ENCODE measurements at regions not wholly inside any gene's neighbourhood (a gene's known extent, or its start where the extent isn't known, plus 50 kb on each side); places are given as distances from the start of the nearest gene placed in this dataset.
"Not testable (repeated sequence)": the region's sequence is repeated elsewhere in the genome, so short reads cannot be mapped to it uniquely, and the experiment has no call there.

- H3K9ac ChIP-seq (ENCODE audit: insufficient read length, low read depth): no peak overlapping the region
- H3K9me3 ChIP-seq (ENCODE audit: insufficient read depth, low read length): no peaks in the 10 kb centered on the region
- no peaks in the 10 kb centered on the region for H3K27me3 ChIP-seq (ENCODE audit: insufficient read depth, insufficient read length)
- TF ChIP-seq YY1 (IDR thresholded peaks at IDR 0.05; ENCODE audit: insufficient read depth, insufficient read length) (no peak), ZNF274 (IDR thresholded peaks at IDR 0.05; ENCODE audit: low read depth, low read length) (no peak), SUZ12 (IDR thresholded peaks at IDR 0.05; ENCODE audit: extremely low read depth, insufficient read depth, insufficient read length) (no peak)
- no peaks in the 10 kb centered on the region for H3K4me1 ChIP-seq (ENCODE audit: insufficient read depth, insufficient read length)
- DNase-seq (ENCODE audit: low read depth, low spot score): no peak
- no peaks in the 10 kb centered on the region for H3K36me3 ChIP-seq (ENCODE audit: insufficient read depth, insufficient read length, low read length)
- no peak overlapping the region for H3K4me3 ChIP-seq (ENCODE audit: insufficient read length, low read depth)
These were observed 125.5 kb downstream of the DIRAS2 start for GRCh38 chr9:90517103-90517502.

GRCh38 chr9:90521811-90522570 lies 120.6 kb downstream of the DIRAS2 start:
- DNase-seq (ENCODE audit: low read depth, low spot score): no peak
- no peaks in the 10 kb centered on the region for H3K27me3 ChIP-seq (ENCODE audit: insufficient read depth, insufficient read length)
- no peaks in the 10 kb centered on the region for H3K36me3 ChIP-seq (ENCODE audit: insufficient read depth, insufficient read length, low read length)
- no peak overlapping the region for H3K9ac ChIP-seq (ENCODE audit: insufficient read length, low read depth)
- no peaks in the 10 kb centered on the region for H3K4me1 ChIP-seq (ENCODE audit: insufficient read depth, insufficient read length)
- H3K9me3 ChIP-seq (ENCODE audit: insufficient read depth, low read length): no peaks in the 10 kb centered on the region
- no peak for TF ChIP-seq YY1 (IDR thresholded peaks at IDR 0.05; ENCODE audit: insufficient read depth, insufficient read length)
- TF ChIP-seq SUZ12 (IDR thresholded peaks at IDR 0.05; ENCODE audit: extremely low read depth, insufficient read depth, insufficient read length): no peak
- TF ChIP-seq ZNF274 (IDR thresholded peaks at IDR 0.05; ENCODE audit: low read depth, low read length): no peak
- H3K4me3 ChIP-seq (ENCODE audit: insufficient read length, low read depth): no peak overlapping the region

- no peaks in the 10 kb centered on the region for H3K27me3 ChIP-seq (ENCODE audit: insufficient read depth, insufficient read length)
- H3K36me3 ChIP-seq (ENCODE audit: insufficient read depth, insufficient read length, low read length): no peaks in the 10 kb centered on the region
- no peaks in the 10 kb centered on the region for H3K4me1 ChIP-seq (ENCODE audit: insufficient read depth, insufficient read length)
- no peak for DNase-seq (ENCODE audit: low read depth, low spot score)
- no peak overlapping the region for H3K4me3 ChIP-seq (ENCODE audit: insufficient read length, low read depth)
- H3K9me3 ChIP-seq (ENCODE audit: insufficient read depth, low read length): no peaks in the 10 kb centered on the region
- no peak overlapping the region for H3K9ac ChIP-seq (ENCODE audit: insufficient read length, low read depth)
- TF ChIP-seq SUZ12 (IDR thresholded peaks at IDR 0.05; ENCODE audit: extremely low read depth, insufficient read depth, insufficient read length) (no peak), YY1 (IDR thresholded peaks at IDR 0.05; ENCODE audit: insufficient read depth, insufficient read length) (no peak), ZNF274 (IDR thresholded peaks at IDR 0.05; ENCODE audit: low read depth, low read length) (no peak)
These were observed 118.7 kb downstream of the DIRAS2 start for GRCh38 chr9:90523958-90524357.

GRCh38 chr9:90526386-90526785 lies 116.2 kb downstream of the DIRAS2 start:
- no peak for DNase-seq (ENCODE audit: low read depth, low spot score)
- Histone ChIP-seq H3K9ac (ENCODE audit: insufficient read length, low read depth) (no peak overlapping the region), H3K9me3 (ENCODE audit: insufficient read depth, low read length) (no peaks in the 10 kb centered on the region), H3K27me3 (ENCODE audit: insufficient read depth, insufficient read length) (no peaks in the 10 kb centered on the region), H3K36me3 (ENCODE audit: insufficient read depth, insufficient read length, low read length) (no peaks in the 10 kb centered on the region), H3K4me3 (ENCODE audit: insufficient read length, low read depth) (no peak overlapping the region), H3K4me1 (ENCODE audit: insufficient read depth, insufficient read length) (no peaks in the 10 kb centered on the region)
- TF ChIP-seq YY1 (IDR thresholded peaks at IDR 0.05; ENCODE audit: insufficient read depth, insufficient read length) (no peak), SUZ12 (IDR thresholded peaks at IDR 0.05; ENCODE audit: extremely low read depth, insufficient read depth, insufficient read length) (no peak), ZNF274 (IDR thresholded peaks at IDR 0.05; ENCODE audit: low read depth, low read length) (no peak)

DNA sequence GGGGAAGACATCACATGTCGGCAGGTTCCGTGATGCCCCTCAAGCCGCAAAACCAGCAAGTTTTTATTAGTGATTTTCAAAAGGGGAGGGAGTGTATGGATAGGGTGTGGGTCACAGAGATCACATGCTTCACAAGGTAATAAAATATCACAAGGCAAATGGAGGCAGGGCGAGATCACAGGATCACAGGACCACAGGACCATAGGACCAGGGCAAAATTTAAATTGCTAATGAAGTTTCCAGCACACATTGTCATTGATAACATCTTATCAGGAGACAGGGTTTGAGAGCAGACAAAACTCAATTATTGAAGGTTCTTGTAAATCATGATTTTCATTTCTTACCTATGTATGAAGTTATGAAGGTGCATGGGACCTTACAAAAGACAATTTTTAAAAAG lies 106.5 kb downstream of the DIRAS2 start:
- not testable (repeated sequence) for H3K9me3 ChIP-seq (ENCODE audit: insufficient read depth, low read length); H3K4me3 ChIP-seq (ENCODE audit: insufficient read length, low read depth); H3K4me1 ChIP-seq (ENCODE audit: insufficient read depth, insufficient read length)

DNA sequence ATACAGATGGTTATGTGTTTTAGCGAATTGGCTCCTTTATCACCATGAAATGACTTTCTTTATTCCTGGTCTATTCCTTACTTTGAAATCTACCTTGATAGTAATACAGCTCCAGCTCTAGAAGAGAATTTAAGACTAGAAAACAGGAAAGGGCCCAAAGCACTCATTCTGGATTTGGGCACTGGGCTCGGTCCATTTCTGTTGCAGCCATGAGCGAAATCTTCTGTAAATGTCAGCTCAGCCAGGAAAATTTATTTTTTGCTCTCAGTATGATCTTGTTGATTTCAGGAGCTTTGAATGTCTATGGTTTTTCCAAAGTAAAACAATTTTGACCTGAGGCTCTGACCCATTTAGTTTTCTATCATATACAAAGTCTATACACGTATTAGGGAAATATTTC lies 104.1 kb downstream of the DIRAS2 start:
- H3K27me3 ChIP-seq (ENCODE audit: insufficient read depth, insufficient read length): no peaks in the 10 kb centered on the region
- TF ChIP-seq YY1 (IDR thresholded peaks at IDR 0.05; ENCODE audit: insufficient read depth, insufficient read length) (no peak), SUZ12 (IDR thresholded peaks at IDR 0.05; ENCODE audit: extremely low read depth, insufficient read depth, insufficient read length) (no peak), ZNF274 (IDR thresholded peaks at IDR 0.05; ENCODE audit: low read depth, low read length) (no peak)
- H3K4me3 ChIP-seq (ENCODE audit: insufficient read length, low read depth): no peak overlapping the region

More for the DNA sequence above, 106.5 kb downstream of the DIRAS2 start:
- not testable (repeated sequence) for H3K27me3 ChIP-seq (ENCODE audit: insufficient read depth, insufficient read length); DNase-seq (ENCODE audit: low read depth, low spot score); H3K9ac ChIP-seq (ENCODE audit: insufficient read length, low read depth); H3K36me3 ChIP-seq (ENCODE audit: insufficient read depth, insufficient read length, low read length)

DNA sequence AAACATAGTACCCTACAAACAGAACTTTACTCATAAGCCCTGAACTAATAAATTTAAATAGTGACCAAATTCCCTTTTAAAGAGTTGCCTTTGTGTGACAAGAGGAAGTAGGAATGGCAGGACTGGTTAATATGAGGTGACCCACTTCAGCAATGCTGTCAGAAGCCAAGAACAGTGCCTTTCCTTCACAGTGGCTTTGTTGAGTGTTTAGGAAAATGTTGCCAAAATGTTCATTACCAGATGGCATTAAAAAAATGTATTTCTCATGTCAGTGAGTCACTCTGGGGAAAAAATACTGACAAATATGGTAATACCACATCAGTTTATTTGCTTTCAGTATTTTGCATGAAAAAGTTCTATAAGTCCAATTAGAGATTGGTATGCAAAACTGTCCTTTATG lies 103.3 kb downstream of the DIRAS2 start:
- Histone ChIP-seq H3K27me3 (ENCODE audit: insufficient read depth, insufficient read length) (no peaks in the 10 kb centered on the region), H3K36me3 (ENCODE audit: insufficient read depth, insufficient read length, low read length) (no peaks in the 10 kb centered on the region), H3K4me1 (ENCODE audit: insufficient read depth, insufficient read length) (no peaks in the 10 kb centered on the region), H3K9ac (ENCODE audit: insufficient read length, low read depth) (no peak overlapping the region), H3K9me3 (ENCODE audit: insufficient read depth, low read length) (no peaks in the 10 kb centered on the region), H3K4me3 (ENCODE audit: insufficient read length, low read depth) (no peak overlapping the region)
- no peak for TF ChIP-seq ZNF274 (IDR thresholded peaks at IDR 0.05; ENCODE audit: low read depth, low read length)
- no peak for TF ChIP-seq YY1 (IDR thresholded peaks at IDR 0.05; ENCODE audit: insufficient read depth, insufficient read length)
- TF ChIP-seq SUZ12 (IDR thresholded peaks at IDR 0.05; ENCODE audit: extremely low read depth, insufficient read depth, insufficient read length): no peak
- no peak for DNase-seq (ENCODE audit: low read depth, low spot score)

More for the DNA sequence above, 104.1 kb downstream of the DIRAS2 start:
- no peak for DNase-seq (ENCODE audit: low read depth, low spot score)
- Histone ChIP-seq H3K4me1 (ENCODE audit: insufficient read depth, insufficient read length) (no peaks in the 10 kb centered on the region), H3K9ac (ENCODE audit: insufficient read length, low read depth) (no peak overlapping the region), H3K9me3 (ENCODE audit: insufficient read depth, low read length) (no peaks in the 10 kb centered on the region), H3K36me3 (ENCODE audit: insufficient read depth, insufficient read length, low read length) (no peaks in the 10 kb centered on the region)
